GM19043 (cell line): ENCODE measurements at regions not wholly inside any gene's neighbourhood (a gene's known extent, or its start where the extent isn't known, plus 50 kb on each side); places are given as distances from the start of the nearest gene placed in this dataset.
"Not testable (repeated sequence)": the region's sequence is repeated elsewhere in the genome, so short reads cannot be mapped to it uniquely, and the experiment has no call there.

Experiments
- ATAC-seq: cut with Tn5 transposase; IDR thresholded peaks from one replicate; pipeline ENCODE4 v1.9.1; 2021; ENCODE audit warnings: low read depth; ENCODE audit not compliant: unreplicated experiment

DNA sequence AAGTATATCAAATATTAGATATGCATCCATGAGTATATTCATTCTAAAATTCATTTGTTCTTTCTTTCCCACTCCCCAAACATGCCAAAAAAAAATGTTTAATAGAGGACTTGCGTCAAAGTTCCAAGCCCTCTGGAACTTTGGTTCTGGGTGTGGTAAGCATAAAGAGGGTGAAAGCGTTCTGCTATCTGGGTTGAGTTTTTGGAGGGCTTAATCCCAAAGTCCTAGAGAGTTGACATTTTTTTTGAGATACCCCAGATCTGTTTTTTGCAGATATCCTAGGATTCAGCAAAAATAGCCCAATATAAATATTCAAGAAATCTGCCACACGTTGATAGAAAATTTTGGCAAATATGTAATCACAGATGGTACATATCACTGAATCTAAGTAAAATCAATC, 424.3 kb upstream of the CBLB start:
- no peak for ATAC-seq

DNA sequence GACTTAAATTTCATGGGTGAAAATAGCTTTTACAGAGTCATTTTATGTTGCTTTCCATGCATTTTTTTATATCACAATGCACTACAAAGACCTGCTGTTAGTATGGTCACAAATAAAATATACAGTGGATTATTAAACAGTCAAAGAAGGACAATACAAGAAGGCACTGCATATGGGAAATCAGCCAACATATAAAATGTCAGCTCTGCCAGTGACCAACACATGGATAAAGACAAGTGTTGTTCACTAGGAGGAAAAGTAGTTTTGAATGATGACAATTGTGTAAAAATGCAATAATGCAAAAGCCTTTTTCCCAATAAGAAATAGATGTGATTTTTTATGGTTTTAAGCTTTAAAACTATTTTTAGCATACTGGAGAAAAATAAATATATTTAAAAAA, 425.3 kb upstream of the CBLB start:
- no peak for ATAC-seq

DNA sequence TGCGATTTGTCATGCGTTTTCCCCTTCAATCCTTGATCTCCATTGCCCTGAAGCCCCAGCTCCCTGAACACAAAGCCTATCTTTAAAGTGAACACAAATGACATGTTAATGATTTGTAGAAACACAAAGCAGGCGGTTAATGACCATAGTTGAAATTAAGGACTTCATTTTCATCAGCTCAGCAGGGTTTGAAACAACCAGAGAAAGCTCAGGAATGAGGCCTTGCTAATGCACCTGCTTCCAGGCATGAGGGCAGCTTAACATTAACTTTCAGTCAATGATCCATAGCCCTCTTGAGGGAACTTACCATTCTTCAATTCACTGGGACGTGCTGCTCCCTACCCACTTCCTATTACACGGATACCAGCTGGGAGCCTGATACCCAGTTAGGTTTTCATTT, 427.2 kb upstream of the CBLB start:
- ATAC-seq = no peak

DNA sequence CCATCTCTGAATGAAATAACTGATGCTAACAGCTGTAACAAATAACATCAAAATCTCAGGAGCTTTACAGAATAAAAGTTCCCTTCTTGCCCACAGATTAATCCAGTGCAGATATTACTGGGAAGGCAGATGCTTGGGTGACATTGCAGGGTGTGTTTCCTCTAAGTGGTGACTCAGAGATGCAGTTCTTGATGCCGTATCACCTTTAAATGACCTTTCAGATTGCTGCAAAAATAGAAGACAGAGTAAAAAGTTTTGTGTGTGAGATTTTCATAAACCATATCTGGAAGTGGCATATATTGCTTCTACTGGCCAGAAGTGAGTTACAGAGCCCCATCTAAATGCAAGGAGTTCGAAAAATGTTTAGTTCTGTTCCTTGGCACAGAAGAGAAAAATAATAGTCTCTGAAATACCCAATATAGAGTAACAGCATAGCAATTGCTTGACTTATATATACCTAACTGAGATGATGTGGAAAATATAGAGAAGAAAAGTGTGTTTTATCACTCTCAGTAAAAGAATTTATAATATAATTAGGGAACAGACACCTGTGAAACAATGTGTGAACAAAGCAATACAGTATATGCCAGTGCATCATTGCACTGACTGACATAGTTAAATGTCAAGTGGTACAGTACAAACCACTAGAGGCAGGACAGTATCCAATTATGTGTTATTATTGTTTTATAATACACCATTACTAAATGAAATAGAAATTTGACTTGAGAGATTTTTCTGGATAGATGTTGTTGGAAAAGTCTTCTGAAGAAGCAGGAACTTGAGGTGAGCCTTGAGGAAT, 430.7 kb upstream of the CBLB start:
- ATAC-seq = peak; percentile 55

DNA sequence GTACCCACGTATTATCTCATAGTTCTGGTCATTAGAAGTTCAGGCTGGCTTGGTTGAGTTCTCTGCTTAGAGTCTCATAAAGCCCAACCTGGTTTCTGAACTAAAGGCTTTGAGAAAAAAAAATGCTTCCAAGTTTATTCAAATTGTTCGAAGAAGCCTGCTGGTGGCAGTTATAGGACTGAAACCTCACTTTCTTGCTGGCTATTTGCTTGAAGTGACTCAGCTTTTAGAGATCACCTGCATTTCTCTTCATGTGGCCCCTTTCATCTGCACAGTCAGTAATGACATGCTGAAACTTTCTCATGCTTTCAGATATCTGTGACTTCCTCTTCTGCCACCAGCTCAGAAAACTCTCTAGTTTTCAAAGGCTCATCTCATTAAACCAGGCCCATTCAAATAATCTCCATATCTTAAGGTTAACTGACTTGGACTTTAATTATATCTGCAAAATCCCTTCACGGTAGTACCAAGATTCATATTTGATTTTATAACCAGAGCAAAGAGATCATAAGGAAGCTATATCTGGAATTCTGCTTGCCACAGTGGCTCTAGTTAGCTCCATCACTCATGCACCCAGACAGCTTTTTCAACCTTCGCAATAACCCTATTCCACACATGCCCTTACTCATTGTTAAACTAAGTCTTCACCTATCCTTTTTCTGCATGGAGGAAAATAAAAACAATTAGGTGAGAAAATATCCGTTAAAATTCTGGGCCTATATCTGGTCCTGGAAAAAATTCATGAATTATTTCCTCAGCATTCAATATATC, 433.8 kb upstream of the CBLB start:
- ATAC-seq = peak; percentile 86

DNA sequence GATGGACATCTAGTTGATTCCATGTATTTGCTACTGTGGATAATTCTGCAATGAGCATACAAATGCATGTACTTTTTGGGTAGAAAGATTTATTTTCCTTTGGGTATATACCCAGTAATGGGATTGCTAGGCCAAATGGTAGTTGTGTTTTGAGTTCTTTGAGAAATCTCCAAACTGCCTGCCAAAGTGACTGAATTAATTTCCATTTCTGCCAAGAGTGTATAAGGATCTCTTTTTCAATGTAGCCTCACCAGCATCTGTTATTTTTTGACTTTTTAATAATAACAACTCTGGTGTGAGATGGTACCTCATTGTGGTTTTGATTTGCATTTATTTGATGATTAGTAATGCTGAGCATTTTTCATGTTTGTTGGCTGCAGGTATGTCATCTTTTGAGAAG, 435.0 kb upstream of the CBLB start:
- ATAC-seq = no peak

DNA sequence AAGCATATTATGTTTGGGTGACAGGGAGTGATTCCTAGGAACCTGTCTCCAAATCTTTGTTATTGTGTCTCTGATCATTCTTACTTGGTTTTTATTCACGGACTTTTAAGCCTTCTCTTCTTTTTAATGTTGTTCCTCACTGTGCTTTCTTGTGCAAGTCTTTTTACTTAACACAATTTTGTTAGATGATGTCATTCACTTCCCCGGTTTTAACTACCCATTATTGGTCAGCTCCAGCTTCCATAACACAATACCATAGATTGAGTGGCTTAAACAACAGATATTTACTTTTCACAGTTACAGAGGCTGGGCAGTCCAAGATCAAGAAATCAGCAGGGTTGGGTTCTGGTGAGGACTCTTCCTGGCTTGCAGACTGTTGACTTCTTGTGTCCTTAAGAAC, 436.3 kb upstream of the CBLB start:
- ATAC-seq = no peak

DNA sequence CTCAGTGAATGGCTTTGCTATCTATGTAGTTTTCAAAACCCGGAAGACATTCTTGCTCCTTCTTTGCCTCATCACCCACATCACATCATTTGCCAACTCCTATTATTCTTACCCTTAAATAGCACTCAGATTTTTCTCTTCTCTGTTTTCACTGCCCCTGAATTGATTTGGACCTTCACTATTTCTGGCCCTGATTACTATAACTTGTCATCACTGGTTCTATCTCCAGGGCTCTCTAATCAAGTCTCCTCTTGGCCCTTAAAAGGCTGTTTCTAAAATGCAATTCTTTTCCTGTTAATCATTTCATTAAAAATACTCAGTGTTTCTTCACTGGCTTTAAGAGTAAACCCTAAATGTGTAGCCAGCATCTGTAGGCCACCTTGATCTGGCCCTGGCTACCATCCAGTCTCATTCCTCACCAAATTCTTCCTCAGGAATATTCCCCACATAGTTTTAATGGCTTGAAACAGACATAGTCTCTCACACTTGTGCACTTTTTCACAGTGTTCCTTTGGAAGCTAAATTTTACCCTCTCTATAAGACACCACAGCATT, 437.1 kb upstream of the CBLB start:
- no peak for ATAC-seq

DNA sequence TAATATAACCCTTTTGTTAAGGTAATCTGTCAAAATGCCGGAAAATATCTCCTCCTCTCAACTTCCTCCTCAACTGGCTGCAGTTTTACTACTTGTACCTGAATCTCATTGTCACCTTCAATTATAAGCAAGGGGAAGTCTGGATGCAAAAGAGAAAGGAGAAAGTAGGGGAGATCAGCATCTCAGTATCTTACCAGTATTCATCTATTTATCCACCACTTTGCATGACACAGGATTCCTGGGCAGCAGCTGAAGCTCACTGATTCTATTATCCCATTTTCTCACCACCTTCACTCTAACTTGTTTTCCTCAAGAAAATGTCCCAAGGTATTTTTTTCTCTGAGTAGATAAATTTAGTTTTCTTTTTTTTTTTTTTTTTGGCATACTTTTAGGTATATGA, 440.5 kb upstream of the CBLB start:
- ATAC-seq = no peak

DNA sequence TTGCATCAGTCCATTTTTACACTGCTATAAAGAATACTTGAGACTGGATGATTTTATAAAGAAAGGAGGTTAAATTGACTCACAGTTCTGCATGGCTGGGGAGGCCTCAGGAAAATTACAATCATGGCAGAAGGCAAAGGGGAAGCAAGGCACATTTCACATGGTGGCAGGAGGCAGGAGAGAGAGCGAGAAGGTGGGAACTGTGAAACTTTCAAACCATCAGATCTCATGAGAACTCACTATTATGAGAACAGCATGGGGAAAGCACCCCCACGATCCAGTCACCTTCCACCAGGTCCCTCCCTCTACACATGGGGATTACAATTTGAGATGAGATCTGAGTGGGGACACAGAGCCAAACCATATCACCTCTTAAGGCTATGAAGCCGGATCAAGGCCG, 441.0 kb upstream of the CBLB start:
- ATAC-seq = not testable (repeated sequence)

DNA sequence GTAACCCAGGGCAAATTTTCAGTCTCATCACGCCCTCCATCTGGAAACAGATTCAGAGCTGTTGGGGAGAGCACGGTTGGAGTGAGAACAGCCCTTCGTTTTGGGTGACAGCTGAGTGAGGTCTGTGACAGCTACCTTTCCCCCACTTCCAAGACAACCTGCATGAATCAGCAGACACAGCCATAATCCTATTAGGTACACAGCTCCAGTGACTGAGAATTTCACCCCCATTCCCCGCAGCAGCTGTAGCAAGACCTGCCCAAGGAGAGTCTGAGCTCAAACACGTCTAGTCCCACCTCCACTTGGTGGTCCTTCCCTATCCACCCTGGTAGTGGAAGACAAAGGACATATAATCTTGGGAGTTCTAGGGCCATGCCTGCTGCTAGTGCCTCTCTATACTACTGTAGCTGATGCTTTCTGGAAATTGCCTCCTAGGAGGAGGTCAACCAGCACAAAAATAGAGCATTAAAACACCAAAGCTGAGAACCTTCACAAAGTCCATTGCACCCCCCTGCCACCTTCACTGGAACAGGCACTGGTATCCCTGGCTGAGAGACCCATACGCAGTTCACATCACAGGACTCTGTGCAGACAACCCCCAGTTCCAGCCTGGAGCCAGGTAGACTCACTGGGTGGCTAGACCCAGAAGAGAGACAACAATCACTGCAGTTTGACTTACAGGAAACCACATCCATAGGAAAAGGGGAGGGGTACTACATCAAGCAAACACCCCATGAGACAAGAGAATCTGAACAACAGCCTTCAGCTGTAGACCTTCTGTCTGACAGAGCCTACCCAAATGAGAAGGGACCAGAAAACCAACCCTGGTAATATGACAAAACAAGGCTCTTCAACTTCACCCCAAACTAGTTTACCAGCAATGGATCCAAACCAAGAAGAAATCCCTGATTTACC, 448.6 kb upstream of the CBLB start:
- ATAC-seq = no peak

DNA sequence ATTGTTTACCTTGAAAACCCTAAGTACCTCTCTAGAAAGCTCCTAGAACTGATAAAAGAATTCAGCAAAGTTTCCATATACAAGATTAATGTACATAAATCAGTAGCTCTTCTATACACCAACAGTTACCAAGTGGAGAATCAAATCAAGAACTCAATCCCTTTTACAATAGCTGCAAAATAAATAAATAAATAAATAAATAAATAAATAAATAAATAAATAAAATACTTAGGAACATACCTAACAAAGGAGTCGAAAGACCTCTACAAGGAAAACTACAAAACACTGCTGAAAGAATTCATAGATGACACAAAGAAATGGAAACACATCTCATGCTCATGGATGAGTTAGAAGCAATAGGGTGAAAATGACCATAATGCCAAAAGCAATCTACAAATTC, 452.6 kb upstream of the CBLB start:
- ATAC-seq = not testable (repeated sequence)

DNA sequence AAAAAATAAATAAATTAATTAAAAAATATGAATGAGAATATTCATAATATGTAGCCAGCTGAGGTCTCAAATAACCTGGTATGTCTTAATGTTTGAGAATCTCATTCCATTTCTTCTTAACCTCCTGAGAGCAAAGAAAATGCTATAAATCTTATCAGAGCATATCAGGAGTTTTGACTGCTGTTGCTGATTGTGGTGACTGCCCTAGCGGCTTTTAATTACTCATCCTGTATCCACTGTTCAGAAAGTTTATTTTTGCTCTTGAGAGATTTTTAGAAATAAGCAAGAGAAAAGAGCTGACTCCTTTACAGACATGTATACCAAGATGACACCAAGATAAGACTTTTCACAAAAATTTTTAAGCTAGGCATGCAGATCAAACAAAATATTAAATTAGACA, 454.8 kb upstream of the CBLB start:
- no peak for ATAC-seq

DNA sequence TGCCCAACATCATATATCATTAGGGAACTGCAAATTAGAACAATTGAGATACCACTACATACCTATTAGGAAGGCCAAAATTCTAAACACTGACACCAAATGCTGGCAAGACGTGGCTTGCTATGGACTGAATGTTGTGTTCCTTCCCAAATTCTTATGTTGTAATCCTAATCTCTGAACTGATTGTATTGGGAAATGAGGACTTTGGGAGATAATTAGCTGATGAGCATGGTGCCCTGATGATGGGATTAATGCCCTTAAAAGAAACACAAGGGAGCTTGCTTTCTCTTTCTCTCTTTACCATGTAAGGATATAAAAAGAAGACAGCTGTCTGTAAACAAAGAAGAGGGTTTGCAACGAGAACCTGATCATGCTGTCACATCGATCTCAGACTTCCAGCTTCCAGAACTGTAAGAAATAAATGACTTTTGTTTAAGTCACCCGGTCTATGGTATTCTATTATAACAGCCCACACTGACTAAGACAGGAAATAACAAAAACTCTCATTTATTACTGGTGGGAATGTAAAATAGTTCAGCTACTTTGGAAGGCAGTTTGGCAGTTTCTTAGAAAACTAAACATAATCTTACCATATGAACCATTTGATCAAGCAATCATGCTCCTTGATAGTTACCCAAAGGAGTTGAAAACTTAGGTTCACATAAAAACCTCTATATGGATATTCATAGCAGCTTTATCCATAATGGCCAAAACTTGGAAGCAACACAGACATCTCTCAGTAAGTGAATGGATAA, 458.3 kb upstream of the CBLB start:
- no peak for ATAC-seq

DNA sequence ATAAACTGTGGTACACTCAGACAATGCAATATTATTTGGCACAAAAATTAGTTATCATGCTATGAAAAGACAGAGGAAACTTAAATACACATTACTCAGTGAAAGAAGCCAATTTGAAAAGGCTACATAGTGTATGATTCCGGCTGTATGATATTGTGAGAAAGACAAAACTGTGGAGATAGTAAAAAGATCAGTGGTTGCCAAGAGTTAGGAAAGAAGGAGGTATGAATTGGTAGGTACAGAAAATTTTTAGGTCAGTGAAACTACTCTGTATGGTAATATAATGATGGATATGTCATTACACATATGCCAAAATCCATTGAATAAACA, 458.8 kb upstream of the CBLB start:
- no peak for ATAC-seq

DNA sequence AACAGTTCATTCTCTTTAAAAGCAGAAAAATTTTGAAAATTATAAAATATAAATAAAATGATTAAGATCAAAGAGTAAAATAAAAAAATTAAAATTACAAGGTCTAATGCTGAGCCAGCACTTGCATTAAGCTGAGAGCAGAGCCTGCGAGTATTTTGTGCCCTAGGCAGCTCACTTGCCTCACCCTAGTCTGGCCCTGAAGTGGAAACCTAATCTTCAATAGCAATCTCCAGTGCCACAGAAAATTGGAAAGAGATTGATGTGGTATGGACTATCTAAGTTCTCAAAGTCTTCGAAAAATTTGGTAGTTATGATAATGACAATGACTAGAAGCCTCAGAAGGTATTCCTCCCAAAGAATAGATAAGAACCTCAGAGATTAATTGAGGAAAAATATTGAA, 459.4 kb upstream of the CBLB start:
- ATAC-seq = no peak

DNA sequence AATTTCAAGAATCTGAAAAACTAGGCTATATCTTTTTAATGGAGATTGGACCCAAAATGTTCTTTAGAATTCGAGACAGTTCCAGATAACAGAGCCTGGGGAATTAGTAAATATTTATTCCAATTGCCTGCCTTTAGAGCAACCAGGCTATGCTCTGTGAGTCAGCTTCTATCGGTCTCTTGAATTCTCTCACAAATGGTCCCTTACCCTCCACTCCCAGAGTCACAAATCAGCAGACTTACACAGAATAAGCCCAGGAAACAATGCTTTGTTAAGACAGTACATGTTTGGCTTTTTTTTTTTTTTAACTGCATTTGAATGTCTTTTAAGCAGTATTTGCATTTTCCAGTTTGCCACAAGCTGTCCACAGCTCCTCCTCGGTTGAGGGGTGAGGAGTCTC, 460.7 kb upstream of the CBLB start:
- no peak for ATAC-seq

DNA sequence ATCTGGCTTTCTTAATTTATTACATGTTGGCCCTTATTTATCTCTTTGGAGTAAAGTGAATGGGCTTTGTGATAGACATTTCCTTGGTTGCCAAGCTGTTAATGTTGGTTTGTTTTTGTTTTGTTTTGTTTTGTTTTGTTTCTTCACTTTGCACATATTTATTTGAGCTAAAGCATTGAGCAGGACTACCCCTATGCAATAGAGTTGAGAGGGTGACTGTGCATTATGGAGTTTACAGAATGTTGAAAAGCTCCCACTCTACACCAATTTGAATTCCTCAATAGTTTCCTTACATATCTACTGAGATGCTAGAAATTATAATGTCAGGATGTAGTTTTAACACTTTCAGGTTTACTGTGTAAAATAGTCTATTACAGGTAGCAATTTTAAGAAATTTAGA, 462.8 kb upstream of the CBLB start:
- no peak for ATAC-seq

DNA sequence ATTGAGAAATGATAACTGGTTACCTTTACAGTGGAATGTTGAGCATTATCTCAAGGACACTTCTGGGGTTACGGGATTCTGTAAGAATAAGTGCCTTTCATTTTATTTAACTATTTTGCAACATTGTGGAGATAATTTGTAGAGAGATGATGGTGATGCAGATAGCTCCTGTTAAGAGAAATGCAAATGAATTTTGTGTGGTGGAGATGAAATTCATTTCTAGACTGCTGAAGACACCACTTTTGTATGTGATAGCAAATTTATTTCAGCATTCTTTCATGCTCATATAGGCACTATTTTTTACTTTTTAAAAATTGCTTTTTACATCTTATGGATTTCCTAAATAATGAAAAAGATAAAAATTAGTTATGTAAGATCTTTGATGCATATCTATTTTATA, 463.3 kb upstream of the CBLB start:
- ATAC-seq = no peak

DNA sequence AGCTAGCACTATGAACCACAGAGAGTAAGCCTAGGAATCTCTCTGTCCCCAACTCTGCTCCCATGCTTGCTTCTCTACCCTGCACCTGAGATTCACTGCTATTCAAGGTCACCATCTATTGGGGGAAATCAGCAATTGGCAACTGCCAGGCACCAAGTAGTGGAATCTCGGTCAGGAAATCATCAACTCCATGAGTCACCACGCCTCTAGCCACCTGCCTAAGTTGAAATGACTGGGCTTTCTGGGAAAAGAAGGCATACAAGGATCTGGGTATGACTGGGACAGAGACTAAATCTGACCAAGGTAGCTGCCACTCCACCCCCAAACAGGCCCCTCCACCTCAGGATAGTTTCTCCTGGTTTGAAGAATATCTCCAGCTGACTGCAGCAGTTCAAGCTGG, 464.1 kb upstream of the CBLB start:
- ATAC-seq = peak; percentile 47
